Endothelial cell of umbilical vein (primary cell): ENCODE measurements at regions not wholly inside any gene's neighbourhood (a gene's known extent, or its start where the extent isn't known, plus 50 kb on each side); places are given as distances from the start of the nearest gene placed in this dataset.

ENCODE experiments used
- BruUV-seq: library from RNA; stranded (reverse); fragments of 400-500 nt; replicated peaks from 2 replicates; lab custom pipeline; 2021; lab: Mats Ljungman, UMichigan
- CTCF ChIA-PET: fragments of 300-600, 350-600 bp; sonication (Branson Sonifier 250); formaldehyde crosslinking; loops from one replicate; lab custom pipeline; 2021; ENCODE audit warnings: antibody characterized with exemption, inconsistent platforms; lab: Charles Lee
- POLR2A ChIA-PET: fragments of 300-600, 350-600 bp; sonication (Branson Sonifier 250); formaldehyde crosslinking; loops from one replicate; lab custom pipeline; 2021; ENCODE audit warnings: antibody characterized with exemption, inconsistent platforms; lab: Charles Lee
- DNase-seq: peaks from one replicate; pipeline ENCODE4 v3.0.0-alpha.2; 2011; ENCODE audit warnings: low read depth, low spot score
- FAIRE-seq: peaks from 2 replicates; lab custom pipeline; 2011; peaks lifted over from hg19 to GRCh38; lab: Jason Lieb, UNC
- H2AFZ ChIP-seq: 2 replicates; pipeline ENCODE4 v1.6.0; 2012; ENCODE audit warnings: low read depth, low read length, control low read depth, inconsistent platforms
- H3K27ac ChIP-seq: 2 replicates; pipeline ENCODE4 v1.5.1; 2011; ENCODE audit warnings: low read depth, mild to moderate bottlenecking, control low read depth, low read length, moderate library complexity; ENCODE audit not compliant: insufficient read depth
- H3K27me3 ChIP-seq, 2 experiments: 2 replicates each; pipeline versions ENCODE4 v1.6.0 to v1.6.1; 2011; ENCODE audit warnings: low read length in 2 of 2, mixed read lengths in 1 of 2; ENCODE audit not compliant: control insufficient read depth in 2 of 2, insufficient read depth in 2 of 2
- H3K36me3 ChIP-seq, 2 experiments: 2 replicates in 1 of 2; 3 replicates in 1 of 2; pipeline ENCODE4 v1.5.1; 2011; ENCODE audit warnings: low read length in 2 of 2, mild to moderate bottlenecking in 1 of 2, moderate library complexity in 1 of 2; ENCODE audit not compliant: control insufficient read depth in 2 of 2, insufficient read depth in 2 of 2; ENCODE audit errors: extremely low read depth in 1 of 2
- H3K4me1 ChIP-seq: 3 replicates; pipeline ENCODE4 v1.5.1; 2011; ENCODE audit warnings: mild to moderate bottlenecking, low read length; ENCODE audit not compliant: control insufficient read depth, insufficient read depth; ENCODE audit errors: extremely low read depth
- H3K4me2 ChIP-seq: 2 replicates; pipeline ENCODE4 v1.6.1; 2011; ENCODE audit warnings: low read length, control low read depth, mixed read lengths; ENCODE audit not compliant: insufficient read depth
- H3K4me3 ChIP-seq, 3 experiments: fragments of 200-600 bp in 1 of 3; sonication (generic), shearing (Covaris generic) in 1 of 3; replicated peaks in 1 of 3; 2 replicates each; pipeline ENCODE4 v1.5.1; 2011 to 2016; ENCODE audit warnings: control low read depth in 3 of 3, low read length in 3 of 3, mild to moderate bottlenecking in 2 of 3, inconsistent platforms in 1 of 3, low read depth in 1 of 3, moderate library complexity in 1 of 3; ENCODE audit not compliant: insufficient read depth in 1 of 3
- H3K79me2 ChIP-seq: 2 replicates; pipeline ENCODE4 v1.6.0; 2012; ENCODE audit warnings: low read length, inconsistent platforms; ENCODE audit not compliant: control insufficient read depth, insufficient read depth
- H3K9ac ChIP-seq: replicated peaks from 2 replicates; pipeline ENCODE3; 2011; ENCODE audit warnings: low read length, control low read depth; ENCODE audit not compliant: insufficient read depth; ENCODE audit errors: extremely low read depth
- H3K9me1 ChIP-seq: replicated peaks from 3 replicates; pipeline ENCODE4 v1.6.0; 2011; ENCODE audit warnings: mild to moderate bottlenecking, low read length; ENCODE audit not compliant: control insufficient read depth, insufficient read depth; ENCODE audit errors: extremely low read depth
- H3K9me3 ChIP-seq: replicated peaks from 2 replicates; pipeline ENCODE4 v1.5.1; 2012; ENCODE audit warnings: low read length, inconsistent platforms; ENCODE audit not compliant: control insufficient read depth, insufficient read depth
- H4K20me1 ChIP-seq: replicated peaks from 2 replicates; pipeline ENCODE3; 2011; ENCODE audit warnings: mild to moderate bottlenecking, low read length; ENCODE audit not compliant: control insufficient read depth, insufficient read depth; ENCODE audit errors: extremely low read depth
- EZH2 ChIP-seq: IDR thresholded peaks from 2 replicates; pipeline ENCODE4 v1.6.1; 2012; ENCODE audit warnings: borderline replicate concordance, low read depth, mild to moderate bottlenecking, moderate library complexity, low read length, inconsistent platforms; ENCODE audit not compliant: severe bottlenecking
- FOS ChIP-seq: IDR thresholded peaks from 2 replicates; pipeline ENCODE4 v1.6.1; 2011; ENCODE audit warnings: mild to moderate bottlenecking, low read length, moderate library complexity, borderline replicate concordance; ENCODE audit not compliant: insufficient read depth
- GATA2 ChIP-seq: IDR thresholded peaks from 2 replicates; pipeline ENCODE4 v1.7.0; 2011; ENCODE audit warnings: low read depth, mild to moderate bottlenecking, moderate library complexity, mixed read lengths, low read length; ENCODE audit not compliant: insufficient read length, insufficient read depth
- JUN ChIP-seq: IDR thresholded peaks from 2 replicates; pipeline ENCODE4 v1.6.1; 2011; ENCODE audit warnings: borderline replicate concordance, low read depth; ENCODE audit not compliant: insufficient read length, insufficient read depth
- MYC ChIP-seq: IDR thresholded peaks from one replicate; pipeline ENCODE4 v1.6.1; 2011; ENCODE audit warnings: mild to moderate bottlenecking, low read depth, low read length
- POLR2A ChIP-seq: IDR thresholded peaks from 2 replicates; pipeline ENCODE4 v1.6.1; 2012; ENCODE audit warnings: low read depth, mild to moderate bottlenecking, control low read depth, low read length
- POLR2AphosphoS5 ChIP-seq: IDR thresholded peaks from 2 replicates; pipeline ENCODE4 v1.6.1; 2012; ENCODE audit warnings: low read depth, mild to moderate bottlenecking, control low read depth, low read length, moderate library complexity; ENCODE audit not compliant: insufficient read depth
- dilution Hi-C: fragments of 300-500 bp; cut with MboI; formaldehyde crosslinking; loops from one replicate; pipeline ENCODE4 v1.15.0; 2019; ENCODE audit warnings: low sequenced_read_pairs; ENCODE audit not compliant: extremely low pct_ligation_motif_present
- intact Hi-C: fragments of 100-400 bp; cut with micrococcal nuclease; formaldehyde crosslinking; loops from one replicate; pipeline ENCODE4 v1.10.0; 2022
- TF ChIP-seq, protein P1 (sequence below): IDR thresholded peaks from 2 replicates; pipeline ENCODE4 v1.6.1; 2011; ENCODE audit not compliant: insufficient read depth, insufficient read length
- TF ChIP-seq, protein P2 (sequence below), 2 donors: IDR thresholded peaks; 1 replicate in 1 of 2; 2 replicates in 1 of 2; pipeline ENCODE4 v1.5.1; 2011; ENCODE audit warnings: low read length in 2 of 2, mild to moderate bottlenecking in 2 of 2, moderate library complexity in 2 of 2, control low read depth in 1 of 2, inconsistent platforms in 1 of 2, low read depth in 1 of 2; ENCODE audit not compliant: insufficient read depth in 1 of 2; ENCODE audit errors: extremely low read depth in 1 of 2

- dilution Hi-C loops (no loop called here), intact Hi-C loops (no loop called here)
- H2AFZ ChIP-seq, result no peak overlapping the region
- TF ChIP-seq POLR2AphosphoS5 (no peak), GATA2 (no peak), FOS (no peak), EZH2 (no peak), JUN (no peak), MYC (no peak)
- TF ChIP-seq, protein P1, sequence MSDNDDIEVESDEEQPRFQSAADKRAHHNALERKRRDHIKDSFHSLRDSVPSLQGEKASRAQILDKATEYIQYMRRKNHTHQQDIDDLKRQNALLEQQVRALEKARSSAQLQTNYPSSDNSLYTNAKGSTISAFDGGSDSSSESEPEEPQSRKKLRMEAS, result no peak
- no peaks in the 10 kb centered on the region for H3K36me3 ChIP-seq
- no peak overlapping the region for H3K4me2 ChIP-seq
- no peak overlapping the region for H3K27ac ChIP-seq
- no peaks in the 10 kb centered on the region for H3K27me3 ChIP-seq
- no peaks in the 10 kb centered on the region for H3K4me1 ChIP-seq
- POLR2A ChIA-PET, result no interaction called here
- CTCF ChIA-PET, result no interaction called here
- no peak overlapping the region for H3K4me3 ChIP-seq
- H3K79me2 ChIP-seq, result no peaks in the 10 kb centered on the region
- H3K9me1 ChIP-seq, result no peaks in the 10 kb centered on the region
- H3K9ac ChIP-seq, result no peak overlapping the region
- BruUV-seq, result no TSS peak
- no peak for DNase-seq
- no peak for FAIRE-seq
- no peaks in the 10 kb centered on the region for H3K9me3 ChIP-seq
- H4K20me1 ChIP-seq, result no peaks in the 10 kb centered on the region
Measured at GRCh38 chr4:11264841-11265240, 163.9 kb downstream of the HS3ST1 start.

DNA sequence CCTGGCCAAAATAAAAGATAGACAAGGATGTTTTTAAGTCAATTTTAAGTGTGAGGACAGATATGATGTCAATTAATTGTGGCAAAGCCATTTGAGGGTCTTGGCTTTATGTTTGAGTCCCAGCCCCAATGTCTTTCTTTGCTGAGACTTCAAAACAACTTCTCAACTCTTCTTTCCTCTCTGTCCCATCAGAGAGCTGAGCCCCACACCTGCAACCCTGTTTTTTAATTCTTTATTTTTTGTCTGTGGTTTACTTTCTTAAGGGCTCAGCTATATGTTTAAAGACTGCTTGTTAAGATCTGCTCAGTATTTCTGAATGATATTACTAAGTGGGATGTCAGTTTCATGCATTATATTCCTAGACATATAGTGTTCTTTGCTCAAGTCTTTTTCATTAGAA is 164.3 kb downstream of the HS3ST1 start:
- no peaks in the 10 kb centered on the region for H3K36me3 ChIP-seq
- H3K9ac ChIP-seq, result no peak overlapping the region
- FAIRE-seq (no peak), DNase-seq (no peak)
- H3K4me2 ChIP-seq, result no peak overlapping the region
- H4K20me1 ChIP-seq, result no peaks in the 10 kb centered on the region
- ChIA-PET POLR2A (no interaction called here), CTCF (no interaction called here)
- no peaks in the 10 kb centered on the region for H3K9me1 ChIP-seq
- no peak overlapping the region for H2AFZ ChIP-seq
- H3K79me2 ChIP-seq, result no peaks in the 10 kb centered on the region
- TF ChIP-seq, protein P1, result no peak
- TF ChIP-seq, protein P2, sequence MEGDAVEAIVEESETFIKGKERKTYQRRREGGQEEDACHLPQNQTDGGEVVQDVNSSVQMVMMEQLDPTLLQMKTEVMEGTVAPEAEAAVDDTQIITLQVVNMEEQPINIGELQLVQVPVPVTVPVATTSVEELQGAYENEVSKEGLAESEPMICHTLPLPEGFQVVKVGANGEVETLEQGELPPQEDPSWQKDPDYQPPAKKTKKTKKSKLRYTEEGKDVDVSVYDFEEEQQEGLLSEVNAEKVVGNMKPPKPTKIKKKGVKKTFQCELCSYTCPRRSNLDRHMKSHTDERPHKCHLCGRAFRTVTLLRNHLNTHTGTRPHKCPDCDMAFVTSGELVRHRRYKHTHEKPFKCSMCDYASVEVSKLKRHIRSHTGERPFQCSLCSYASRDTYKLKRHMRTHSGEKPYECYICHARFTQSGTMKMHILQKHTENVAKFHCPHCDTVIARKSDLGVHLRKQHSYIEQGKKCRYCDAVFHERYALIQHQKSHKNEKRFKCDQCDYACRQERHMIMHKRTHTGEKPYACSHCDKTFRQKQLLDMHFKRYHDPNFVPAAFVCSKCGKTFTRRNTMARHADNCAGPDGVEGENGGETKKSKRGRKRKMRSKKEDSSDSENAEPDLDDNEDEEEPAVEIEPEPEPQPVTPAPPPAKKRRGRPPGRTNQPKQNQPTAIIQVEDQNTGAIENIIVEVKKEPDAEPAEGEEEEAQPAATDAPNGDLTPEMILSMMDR (IDR thresholded peaks at IDR 0.05; ENCODE audit: extremely low read depth in 1 of 2, insufficient read depth in 1 of 2, low read depth in 1 of 2, low read length in 2 of 2), result no peak
- TF ChIP-seq JUN (no peak), GATA2 (no peak), MYC (no peak), POLR2A (no peak)
- dilution Hi-C loops, result no loop called here
- no TSS peak for BruUV-seq
- H3K27me3 ChIP-seq, result no peaks in the 10 kb centered on the region
- H3K27ac ChIP-seq, result no peak overlapping the region
- intact Hi-C loops, result no loop called here
- no peaks in the 10 kb centered on the region for H3K4me1 ChIP-seq
- H3K9me3 ChIP-seq, result no peaks in the 10 kb centered on the region
- H3K4me3 ChIP-seq, result no peak overlapping the region
